ENCODE measurements at regions not wholly inside any gene's neighbourhood (a gene's known extent, or its start where the extent isn't known, plus 50 kb on each side); places are given as distances from the start of the nearest gene placed in this dataset.

- Histone ChIP-seq H3K9me3 (no peaks in the 10 kb centered on the region), H3K4me1 (no peaks in the 10 kb centered on the region), H3K27me3 (no peaks in the 10 kb centered on the region), H3K36me3 (no peaks in the 10 kb centered on the region), H3K4me3 (no peak overlapping the region), H3K27ac (no peak overlapping the region)
- intact Hi-C loops (cut with DNase I; ENCODE audit: low total_unique reads), result no loop called here
- 83 to 97% (median 86%) methylated on average over 3 of the region's 3 CpGs for WGBS, 5 donors
- no peak for DNase-seq
- TF ChIP-seq POLR2AphosphoS5 (IDR thresholded peaks at IDR 0.05) (no peak), POLR2A (IDR thresholded peaks at IDR 0.05) (no peak)
These were observed 741.1 kb upstream of the ID2 start for GRCh38 chr2:7940723-7941122.

GRCh38 chr2:7943446-7943845, 738.4 kb upstream of the ID2 start:
- no peaks in the 10 kb centered on the region for H3K36me3 ChIP-seq
- 77 to 83% (median 82%) methylated on average over 8 of the region's 8 CpGs for WGBS, 5 donors
- no peak overlapping the region for H3K27ac ChIP-seq
- H3K9me3 ChIP-seq, result no peaks in the 10 kb centered on the region
- H3K27me3 ChIP-seq, result no peaks in the 10 kb centered on the region
- intact Hi-C loops (cut with DNase I; ENCODE audit: low total_unique reads), result no loop called here
- no peaks in the 10 kb centered on the region for H3K4me1 ChIP-seq
- no peak overlapping the region for H3K4me3 ChIP-seq
- TF ChIP-seq POLR2AphosphoS5 (IDR thresholded peaks at IDR 0.05) (no peak), EP300 (IDR thresholded peaks at IDR 0.05) (no peak), POLR2A (IDR thresholded peaks at IDR 0.05) (no peak), CTCF (IDR thresholded peaks at IDR 0.05) (no peak)
- DNase-seq, result no peak

GRCh38 chr2:7945026-7945425, 736.8 kb upstream of the ID2 start:
- Histone ChIP-seq H3K27me3 (no peaks in the 10 kb centered on the region), H3K27ac (no peak overlapping the region), H3K4me3 (no peak overlapping the region), H3K36me3 (no peaks in the 10 kb centered on the region), H3K9me3 (no peaks in the 10 kb centered on the region), H3K4me1 (no peaks in the 10 kb centered on the region)
- intact Hi-C loops (cut with DNase I; ENCODE audit: low total_unique reads), result no loop called here
- TF ChIP-seq POLR2A (IDR thresholded peaks at IDR 0.05), result no peak
- TF ChIP-seq CTCF (IDR thresholded peaks at IDR 0.05), result no peak
- DNase-seq, result no peak
- 75 to 93% (median 89%) methylated on average over 1 of the region's 1 CpG for WGBS, 5 donors

- no peaks in the 10 kb centered on the region for H3K4me1 ChIP-seq
- peak in 1 of 2 donors; percentile 65 for DNase-seq
- peaks cover 0 to 4% (median 0%) of the 10 kb centered on the region in 3 donors for H3K27me3 ChIP-seq
- no peaks in the 10 kb centered on the region for H3K36me3 ChIP-seq
- WGBS, 5 donors, result 61 to 72% (median 65%) methylated on average over 13 of the region's 13 CpGs
- intact Hi-C loops (cut with DNase I; ENCODE audit: low total_unique reads), result no loop called here
- no peaks in the 10 kb centered on the region for H3K9me3 ChIP-seq
- TF ChIP-seq CTCF (IDR thresholded peaks at IDR 0.05) (no peak), EP300 (IDR thresholded peaks at IDR 0.05) (no peak), POLR2A (IDR thresholded peaks at IDR 0.05) (no peak), POLR2AphosphoS5 (IDR thresholded peaks at IDR 0.05) (no peak)
- no peak overlapping the region for H3K4me3 ChIP-seq
- no peak overlapping the region for H3K27ac ChIP-seq
These were observed 731.7 kb upstream of the ID2 start for GRCh38 chr2:7950035-7950612.

- no peaks in the 10 kb centered on the region for H3K9me3 ChIP-seq
- no peak overlapping the region for H3K4me3 ChIP-seq
- no peaks in the 10 kb centered on the region for H3K4me1 ChIP-seq
- H3K36me3 ChIP-seq, result no peaks in the 10 kb centered on the region
- 95 to 100% (median 97%) methylated on average over 5 of the region's 5 CpGs for WGBS, 5 donors
- peaks cover 0 to 4% (median 0%) of the 10 kb centered on the region in 3 donors for H3K27me3 ChIP-seq
- intact Hi-C loops (cut with DNase I; ENCODE audit: low total_unique reads), result no loop called here
- no peak overlapping the region for H3K27ac ChIP-seq
- no peak for DNase-seq
- TF ChIP-seq EP300 (IDR thresholded peaks at IDR 0.05) (no peak), CTCF (IDR thresholded peaks at IDR 0.05) (no peak), POLR2AphosphoS5 (IDR thresholded peaks at IDR 0.05) (no peak), POLR2A (IDR thresholded peaks at IDR 0.05) (no peak)
These were observed 730.9 kb upstream of the ID2 start for GRCh38 chr2:7951001-7951400.
